Stimulated activated CD4-positive, alpha-beta T cell treated with anti-CD3 and anti-CD28 coated beads, Interleukin-12 subunit alpha, Interleukin-12 subunit beta, amount 100 ng/mL, for 48 hours (primary cell): ENCODE measurements at regions not wholly inside any gene's neighbourhood (a gene's known extent, or its start where the extent isn't known, plus 50 kb on each side); places are given as distances from the start of the nearest gene placed in this dataset.
A peak's percentile ranks its signal among the peaks of the same experiment; 100 is the strongest.

ENCODE experiments used
- DNase-seq, 3 donors: peaks; one replicate each; pipeline ENCODE4 v3.0.0-alpha.2; 2020; ENCODE audit warnings: low read depth in 2 of 3, low spot score in 1 of 3

GRCh38 chr2:5914811-5915611 lies 222.8 kb downstream of the SOX11 start:
- no peak for DNase-seq

- DNase-seq = peak in 2 of 3 donors; percentile 0 to 2
Observed at GRCh38 chr2:5915881-5916310, 223.7 kb downstream of the SOX11 start.

- no peak for DNase-seq
Observed at GRCh38 chr2:5921081-5921642, 229.0 kb downstream of the SOX11 start.

GRCh38 chr2:5923957-5924945 lies 232.1 kb downstream of the SOX11 start:
- no peak for DNase-seq

GRCh38 chr2:5925604-5926003 lies 233.4 kb downstream of the SOX11 start:
- DNase-seq = no peak

- DNase-seq = no peak
Observed at GRCh38 chr2:5926871-5927512, 234.8 kb downstream of the SOX11 start.

- no peak for DNase-seq
Observed at GRCh38 chr2:5932556-5933469, 240.6 kb downstream of the SOX11 start.

- DNase-seq = no peak
Observed at GRCh38 chr2:5933669-5934068, 241.5 kb downstream of the SOX11 start.

GRCh38 chr2:5937321-5937720 lies 245.1 kb downstream of the SOX11 start:
- no peak for DNase-seq

- DNase-seq = no peak
Observed at GRCh38 chr2:5937851-5938565, 245.8 kb downstream of the SOX11 start.

- DNase-seq = no peak
Observed at GRCh38 chr2:5938566-5938896, 246.3 kb downstream of the SOX11 start.

GRCh38 chr2:5939553-5939952 lies 247.4 kb downstream of the SOX11 start:
- DNase-seq = no peak

GRCh38 chr2:5940596-5941535 lies 248.7 kb downstream of the SOX11 start:
- no peak for DNase-seq

GRCh38 chr2:5942204-5942603 lies 250.0 kb downstream of the SOX11 start:
- DNase-seq = no peak

- no peak for DNase-seq
Observed at GRCh38 chr2:5945742-5946141, 253.6 kb downstream of the SOX11 start.

- DNase-seq = no peak
Observed at GRCh38 chr2:5946225-5947115, 254.3 kb downstream of the SOX11 start.

- DNase-seq = no peak
Observed at GRCh38 chr2:5950736-5951135, 258.6 kb downstream of the SOX11 start.
